ENCODE measurements at regions not wholly inside any gene's neighbourhood (a gene's known extent, or its start where the extent isn't known, plus 50 kb on each side); places are given as distances from the start of the nearest gene placed in this dataset.

DNA sequence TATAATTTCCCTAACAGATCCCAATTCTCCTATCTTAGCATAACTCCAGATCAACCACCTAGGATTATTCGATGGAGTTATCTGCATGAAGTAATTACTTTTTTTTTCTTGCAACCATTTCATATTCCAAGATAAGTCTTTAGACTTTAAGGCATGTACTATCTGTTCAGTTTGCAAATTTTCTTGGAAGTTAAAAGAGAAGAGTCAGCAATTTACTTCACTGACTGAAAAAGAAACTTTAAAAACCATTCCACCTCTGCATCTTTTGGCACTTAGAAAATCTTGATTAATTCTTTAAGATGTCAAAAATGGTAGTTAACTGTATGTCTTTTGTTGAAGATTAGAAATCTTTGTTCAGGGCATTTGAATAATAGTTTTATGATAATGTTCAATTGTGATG, 830.5 kb upstream of the KLHL29 start:
- no peak for TF ChIP-seq CTCF (IDR thresholded peaks at IDR 0.05; ENCODE audit: extremely low read depth, missing control alignments)
- DNase-seq (ENCODE audit: low spot score), result no peak

- no peak for TF ChIP-seq CTCF (IDR thresholded peaks at IDR 0.05; ENCODE audit: extremely low read depth, missing control alignments)
- no peak for DNase-seq (ENCODE audit: low spot score)
Observed at GRCh38 chr2:22557406-22557805, 827.6 kb upstream of the KLHL29 start.

GRCh38 chr2:22560021-22560420, 825.0 kb upstream of the KLHL29 start:
- no peak for TF ChIP-seq CTCF (IDR thresholded peaks at IDR 0.05; ENCODE audit: extremely low read depth, missing control alignments)
- DNase-seq (ENCODE audit: low spot score), result no peak

- no peak for TF ChIP-seq CTCF (IDR thresholded peaks at IDR 0.05; ENCODE audit: extremely low read depth, missing control alignments)
- no peak for DNase-seq (ENCODE audit: low spot score)
Observed at GRCh38 chr2:22579341-22579740, 805.6 kb upstream of the KLHL29 start.

- no peak for TF ChIP-seq CTCF (IDR thresholded peaks at IDR 0.05; ENCODE audit: extremely low read depth, missing control alignments)
- DNase-seq (ENCODE audit: low spot score), result no peak
Observed at GRCh38 chr2:22582107-22582506, 802.9 kb upstream of the KLHL29 start.

GRCh38 chr2:22596306-22596705, 788.7 kb upstream of the KLHL29 start:
- no peak for DNase-seq (ENCODE audit: low spot score)
- no peak for TF ChIP-seq CTCF (IDR thresholded peaks at IDR 0.05; ENCODE audit: extremely low read depth, missing control alignments)

DNA sequence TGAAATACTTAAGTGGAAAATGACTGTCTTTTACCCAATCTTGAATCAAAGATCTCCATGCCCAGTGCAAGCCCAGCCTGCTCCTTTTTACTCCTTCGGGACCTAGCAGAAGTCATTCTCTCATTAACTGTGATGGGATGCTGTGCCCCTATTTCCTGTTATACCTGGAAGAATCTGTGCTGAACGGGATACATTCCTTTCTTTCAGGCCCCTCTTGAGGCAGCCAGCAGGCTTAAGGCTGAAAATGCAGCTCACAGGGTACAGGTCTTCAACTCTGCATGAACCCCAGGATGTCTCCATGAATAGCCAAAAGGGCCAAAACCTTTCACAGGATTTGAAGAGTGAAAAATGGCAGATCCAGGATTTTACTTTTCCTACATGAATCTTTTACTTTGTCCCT, 784.8 kb upstream of the KLHL29 start:
- DNase-seq (ENCODE audit: low spot score), result no peak
- TF ChIP-seq CTCF (IDR thresholded peaks at IDR 0.05; ENCODE audit: extremely low read depth, missing control alignments), result no peak

Data from GM20000 (cell line).